T-helper 2 cell (primary cell): ENCODE measurements at regions not wholly inside any gene's neighbourhood (a gene's known extent, or its start where the extent isn't known, plus 50 kb on each side); places are given as distances from the start of the nearest gene placed in this dataset.

Source experiments
- DNase-seq, 5 experiments: peaks; one replicate each; pipeline versions ENCODE4 v3.0.0 to v3.0.0-alpha.2; 2012 to 2022

- no peak for DNase-seq
Measured at GRCh38 chr22:48320048-48320682, 1507.5 kb downstream of the BRD1 start.

DNA sequence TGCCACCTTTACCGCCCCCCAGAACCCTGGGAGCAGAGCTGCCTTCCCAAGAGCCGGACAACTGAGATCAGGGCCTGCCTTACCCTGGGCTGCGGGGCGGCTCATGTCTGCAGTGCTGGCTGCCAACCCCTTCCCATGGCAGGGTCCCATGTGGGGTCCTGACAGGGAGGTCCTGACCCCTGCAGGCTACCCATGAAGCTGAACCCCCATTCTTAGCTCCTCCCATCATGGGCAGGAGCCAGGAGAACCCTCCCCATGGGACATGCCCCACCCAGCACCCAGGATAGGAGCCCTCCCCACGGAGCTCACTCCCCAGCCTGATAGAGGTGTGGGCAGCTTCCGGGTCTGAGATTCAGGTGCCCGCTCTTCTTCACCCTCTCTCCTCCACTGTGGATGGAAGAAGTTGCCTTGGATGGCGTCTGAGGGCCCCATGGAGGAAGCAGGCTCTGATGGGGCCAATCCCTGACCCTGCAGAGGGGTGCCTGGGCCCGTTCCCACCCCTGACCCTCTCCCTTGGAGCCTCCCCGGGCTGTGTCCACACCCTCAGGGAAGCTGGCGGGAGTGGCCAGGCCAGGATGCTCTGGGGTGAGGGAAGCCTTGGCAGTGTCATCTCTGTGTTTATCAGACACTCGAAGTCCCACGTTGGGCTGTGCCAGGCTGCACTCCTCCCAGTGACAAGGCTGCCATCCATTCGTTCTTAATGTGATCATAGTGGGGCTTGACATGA, 1508.2 kb downstream of the BRD1 start:
- no peak for DNase-seq

DNA sequence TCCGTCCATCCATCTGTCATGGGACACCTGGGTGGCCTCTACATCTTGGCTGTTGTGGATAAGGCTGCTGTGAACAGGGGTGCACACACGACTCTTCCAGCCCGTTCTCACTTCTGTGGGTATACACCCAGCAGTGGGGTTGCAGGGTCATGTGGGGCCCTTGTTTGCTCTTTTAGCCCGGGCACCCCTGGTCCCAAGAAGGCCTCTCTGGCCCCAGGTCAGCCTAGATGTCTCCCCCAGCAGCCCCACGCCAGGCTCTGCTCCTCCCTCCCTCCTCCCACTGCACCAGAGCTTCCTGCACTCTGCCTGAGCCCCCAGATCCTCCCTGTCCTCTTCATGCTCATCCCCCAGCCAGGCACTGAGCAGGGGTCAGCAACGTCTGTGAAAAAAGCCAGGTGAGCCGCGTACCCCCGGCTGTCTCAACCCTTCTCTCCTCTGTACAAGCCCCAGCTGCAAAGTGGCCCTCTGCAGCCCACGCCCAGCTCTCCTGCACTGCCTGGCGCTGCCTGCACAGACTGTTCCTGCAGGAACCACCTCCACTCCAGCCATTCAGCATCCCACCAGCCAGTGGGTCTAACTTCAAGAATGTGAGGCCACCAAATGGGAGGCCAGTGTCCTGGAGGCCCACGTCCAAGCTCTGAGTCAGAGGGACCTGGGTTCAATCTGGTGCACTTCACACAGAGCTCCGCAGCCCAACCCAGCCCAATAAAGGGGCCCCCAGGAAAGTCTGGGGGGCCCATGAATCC, 1508.9 kb downstream of the BRD1 start:
- no peak for DNase-seq

DNA sequence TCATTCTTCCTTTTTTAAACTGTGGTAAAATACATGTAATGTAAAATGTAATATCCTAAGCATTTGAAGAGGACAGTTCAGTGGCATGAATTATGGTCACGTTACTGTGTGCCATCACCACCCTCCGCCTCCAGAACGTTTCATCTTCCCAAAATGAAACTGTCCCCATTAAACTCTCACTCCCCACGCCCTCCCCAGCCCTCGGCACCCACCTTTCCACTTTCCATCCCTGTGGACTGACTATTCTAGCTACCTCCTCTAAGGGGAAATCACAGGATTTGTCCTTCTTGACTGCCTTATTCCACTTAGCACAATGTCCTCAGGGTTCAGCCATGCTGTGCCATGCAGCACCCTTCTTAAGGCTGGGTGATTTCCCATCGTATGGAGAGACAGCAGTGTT, 1509.5 kb downstream of the BRD1 start:
- no peak for DNase-seq

GRCh38 chr22:48316257-48317250, 1511.1 kb downstream of the BRD1 start:
- DNase-seq = no peak

DNA sequence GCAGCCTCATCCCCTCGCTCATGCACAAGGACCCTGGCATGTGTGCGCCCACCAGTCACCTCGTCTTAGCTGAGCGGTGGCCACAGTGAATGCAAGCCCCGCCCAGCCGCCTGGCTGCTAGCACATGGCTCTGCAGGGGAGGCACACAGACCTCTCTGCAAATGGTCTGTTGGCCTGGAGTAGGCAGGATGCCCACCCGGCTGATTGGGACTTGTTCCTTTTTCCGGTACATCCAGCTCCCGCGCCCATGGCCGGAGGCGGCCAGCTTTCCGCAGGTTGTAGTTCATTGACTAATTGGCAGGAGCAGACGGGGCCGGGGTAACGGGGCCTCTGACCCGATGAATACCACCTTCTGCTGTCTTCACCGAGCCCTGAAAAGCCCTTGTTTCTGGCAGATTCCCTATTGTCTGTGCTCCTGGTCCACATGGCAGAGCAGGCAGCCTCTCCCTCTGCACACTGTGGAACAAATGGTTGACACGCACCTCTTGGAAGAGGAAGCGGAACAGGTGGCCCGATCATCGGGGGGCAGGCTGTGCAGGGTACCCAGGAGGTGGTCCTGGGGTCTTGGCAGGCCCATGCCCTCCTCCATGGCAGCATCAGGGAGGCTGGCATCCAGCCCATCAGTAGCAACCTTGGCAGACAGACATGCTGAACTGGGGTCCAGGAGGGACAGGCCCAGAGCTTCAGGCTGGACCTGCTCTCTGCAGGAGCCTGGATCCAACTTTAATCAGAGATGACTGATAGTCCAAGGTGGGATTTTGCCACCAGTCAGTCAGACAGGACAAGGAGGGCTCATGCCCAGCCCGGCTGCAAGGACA, 1512.0 kb downstream of the BRD1 start:
- no peak for DNase-seq

DNA sequence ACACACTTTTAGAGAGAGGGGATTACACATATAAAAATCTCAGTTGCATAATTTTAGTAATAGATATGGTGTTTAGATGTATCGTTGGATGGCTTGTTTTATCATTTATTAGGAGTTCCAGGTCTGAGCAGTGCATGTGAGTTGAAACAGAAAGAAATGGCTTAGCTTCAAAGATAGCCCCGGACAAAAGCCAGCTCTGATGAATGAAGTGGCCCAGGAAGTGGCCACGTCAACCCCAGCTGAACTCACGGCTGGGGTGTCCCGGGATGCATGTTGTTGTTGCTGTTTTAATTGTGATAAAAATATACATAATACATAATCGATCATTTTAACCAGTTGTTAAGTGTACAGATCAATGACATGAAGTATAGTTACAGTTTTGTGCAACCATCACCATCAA, 1513.6 kb downstream of the BRD1 start:
- DNase-seq = no peak

GRCh38 chr22:48313175-48313830, 1514.4 kb downstream of the BRD1 start:
- no peak for DNase-seq

DNA sequence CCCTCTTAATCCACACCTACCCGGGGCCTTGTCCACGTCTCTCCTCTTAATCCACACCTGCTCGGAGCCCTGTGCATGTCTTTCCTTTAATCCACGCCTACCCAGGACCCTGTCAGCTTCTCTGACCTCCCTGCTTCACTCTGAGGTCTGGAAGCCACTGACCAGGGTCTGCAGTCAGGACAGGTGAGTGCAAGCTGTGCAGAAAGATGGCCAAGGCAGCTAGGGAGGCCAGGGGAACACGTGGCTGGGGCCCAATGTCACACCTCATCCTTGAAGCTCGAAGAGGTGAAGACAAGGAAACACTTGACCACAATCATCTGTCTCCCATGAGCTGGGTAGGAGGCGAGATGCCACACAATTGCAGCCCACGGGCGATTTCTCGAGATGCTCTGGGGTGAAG, 1516.9 kb downstream of the BRD1 start:
- no peak for DNase-seq

- no peak for DNase-seq
Measured at GRCh38 chr22:48310289-48310688, 1517.4 kb downstream of the BRD1 start.

GRCh38 chr22:48309836-48310235, 1517.8 kb downstream of the BRD1 start:
- no peak for DNase-seq

GRCh38 chr22:48309115-48309705, 1518.5 kb downstream of the BRD1 start:
- no peak for DNase-seq

- no peak for DNase-seq
Measured at GRCh38 chr22:48307931-48308330, 1519.7 kb downstream of the BRD1 start.

DNA sequence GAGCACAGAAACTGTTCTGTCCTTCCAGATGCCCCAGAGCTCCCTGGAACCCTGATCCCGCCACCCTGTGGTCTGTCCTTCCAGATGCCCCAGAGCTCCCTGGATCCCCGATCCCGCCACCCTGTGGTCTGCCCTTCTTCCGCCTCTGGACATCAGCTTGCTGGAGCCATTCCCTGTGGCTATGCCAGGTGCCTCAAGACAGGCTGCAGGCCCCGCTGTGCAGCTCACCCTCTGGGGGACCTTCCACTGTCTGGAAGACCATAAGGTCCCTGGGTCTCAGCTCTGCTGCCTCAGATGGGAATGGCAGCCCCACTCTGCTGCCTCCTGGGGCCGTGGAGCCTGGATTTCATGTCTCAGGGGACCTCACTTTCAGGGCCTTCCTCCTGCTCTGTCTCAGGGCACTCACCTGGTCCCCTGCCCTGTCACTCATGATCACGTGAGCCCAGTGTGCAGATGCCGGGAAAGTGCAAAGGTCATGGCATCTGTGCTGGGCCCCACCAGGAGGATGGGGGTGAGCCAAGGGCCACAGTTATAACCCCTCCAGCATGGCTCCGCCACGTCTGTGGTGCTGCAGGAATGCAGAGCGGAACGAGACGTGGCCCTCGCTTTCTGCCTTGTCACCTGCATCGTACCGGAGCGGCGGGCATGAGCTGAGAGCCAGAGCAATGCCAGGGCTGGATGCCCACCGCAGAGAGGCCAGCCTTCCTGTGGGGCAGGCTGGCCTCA, 1520.7 kb downstream of the BRD1 start:
- no peak for DNase-seq

DNA sequence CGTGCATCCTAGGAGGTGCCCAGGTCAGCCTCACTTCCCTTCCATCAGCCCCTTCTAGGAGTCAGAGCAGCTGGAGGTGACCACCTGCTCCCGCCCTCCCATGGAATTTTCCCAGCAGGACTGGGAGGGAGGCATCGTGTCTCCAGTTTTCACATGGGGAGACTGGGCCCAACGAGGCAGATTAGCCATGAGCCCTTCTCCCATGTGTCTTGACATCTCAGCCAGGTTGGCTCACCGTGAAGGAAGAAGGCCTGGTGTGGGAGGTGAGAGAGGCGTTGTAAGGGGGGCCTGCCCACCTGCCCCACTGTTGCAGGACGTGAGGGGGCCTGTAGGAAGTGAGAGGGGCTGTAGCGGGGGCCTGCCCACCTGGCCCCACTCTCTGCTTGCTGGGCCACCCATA, 1521.4 kb downstream of the BRD1 start:
- no peak for DNase-seq

DNA sequence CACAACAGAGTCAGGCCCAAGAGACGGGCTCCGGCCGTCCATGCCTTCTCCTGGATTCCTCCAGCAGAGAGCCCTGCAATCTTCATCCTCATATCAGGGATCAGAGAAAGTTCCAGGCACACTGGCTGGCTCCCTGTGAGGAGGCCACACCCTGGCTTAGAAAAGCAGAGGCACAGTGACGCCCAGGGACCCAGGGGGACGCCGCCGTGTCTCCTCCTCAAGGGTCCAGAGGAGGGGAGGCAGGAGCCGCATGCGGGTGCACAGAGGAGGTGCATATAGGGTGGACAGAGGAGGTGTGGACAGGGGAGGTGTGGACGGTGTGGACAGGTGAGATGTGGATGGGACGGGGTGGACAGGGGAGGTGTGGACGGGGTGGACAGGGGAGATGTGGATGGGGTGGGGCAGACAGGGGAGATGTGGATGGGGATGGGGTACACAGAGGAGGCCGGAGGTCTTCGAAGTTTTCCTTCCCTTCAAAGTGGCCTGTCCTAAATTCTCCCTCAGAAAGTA, 1521.9 kb downstream of the BRD1 start:
- no peak for DNase-seq

GRCh38 chr22:48303369-48303725, 1524.3 kb downstream of the BRD1 start:
- no peak for DNase-seq

- no peak for DNase-seq
Measured at GRCh38 chr22:48302657-48303368, 1524.9 kb downstream of the BRD1 start.

DNA sequence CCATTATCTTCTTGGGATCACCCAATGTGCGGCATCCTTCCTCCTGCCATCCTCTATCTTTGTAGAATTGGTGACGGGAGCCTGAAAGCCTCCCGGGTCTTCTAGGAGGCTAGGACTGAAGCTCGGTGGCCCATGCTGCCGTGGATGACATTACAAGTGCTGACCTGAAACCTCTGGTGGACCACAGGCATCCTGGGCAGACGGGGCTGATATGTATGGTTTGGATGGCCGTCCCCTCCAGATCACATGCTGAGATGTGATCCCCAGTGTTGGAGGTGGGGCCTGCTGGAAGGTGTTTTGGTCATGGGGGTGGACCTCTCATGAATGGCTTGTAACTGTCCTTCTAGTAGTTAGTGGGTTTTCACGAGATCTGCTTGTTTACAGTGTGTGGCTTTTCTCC, 1525.8 kb downstream of the BRD1 start:
- no peak for DNase-seq
